GM12878 (cell line): ENCODE measurements at regions not wholly inside any gene's neighbourhood (a gene's known extent, or its start where the extent isn't known, plus 50 kb on each side); places are given as distances from the start of the nearest gene placed in this dataset.

ENCODE experiments used
- ATAC-seq: fragments of 200-7000 bp; cut with Tn5 transposase; 3 replicates; pipeline ENCODE4 v1.9.1; 2020; ENCODE audit warnings: mild to moderate bottlenecking, moderate library complexity
- BruUV-seq: library from RNA; stranded (reverse); fragments of 400-500 nt; replicated peaks from 2 replicates; lab custom pipeline; 2021; lab: Mats Ljungman, UMichigan
- CTCF ChIA-PET: fragments of 300-600 bp; sonication (Branson Sonifier 250); formaldehyde crosslinking; extraction: SDS; loops from one replicate; lab custom pipeline; 2021; ENCODE audit warnings: inconsistent platforms; lab: Yijun Ruan, JAX
- POLR2A ChIA-PET: fragments of 350-600 bp; formaldehyde crosslinking; extraction: SDS; loops from one replicate; lab custom pipeline; 2021; ENCODE audit warnings: inconsistent platforms; lab: Charles Lee
- RAD21 ChIA-PET: fragments of 300-600 bp; sonication (Branson Sonifier 250); formaldehyde crosslinking; loops from one replicate; lab custom pipeline; 2023; ENCODE audit warnings: antibody characterized with exemption; ENCODE audit not compliant: unreplicated experiment; lab: Charles Lee
- SMC1A ChIA-PET: fragments of 300-600 bp; sonication (Branson Sonifier 250); formaldehyde crosslinking; loops from one replicate; lab custom pipeline; 2023; ENCODE audit not compliant: unreplicated experiment, uncharacterized antibody; lab: Charles Lee
- DNase-seq: peaks from one replicate; pipeline ENCODE4 v3.0.0-alpha.2; 2011; ENCODE audit warnings: low read depth, low spot score
- FAIRE-seq: peaks from 3 replicates; lab custom pipeline; 2011; peaks lifted over from hg19 to GRCh38; lab: Jason Lieb, UNC
- H2AFZ ChIP-seq: 2 replicates; pipeline ENCODE4 v1.6.0; 2011; ENCODE audit warnings: low read depth, low read length, control low read depth; ENCODE audit not compliant: control insufficient read depth
- H3K27ac ChIP-seq: 2 replicates; pipeline ENCODE4 v1.5.1; 2011; ENCODE audit warnings: control low read depth; ENCODE audit not compliant: control insufficient read depth, insufficient read depth
- H3K27me3 ChIP-seq, 2 experiments: replicated peaks in 1 of 2; 2 replicates each; pipeline versions ENCODE4 v1.6.0 to v1.6.1; 2011; ENCODE audit warnings: low read length in 1 of 2; ENCODE audit not compliant: control insufficient read depth in 2 of 2, insufficient read depth in 2 of 2
- H3K36me3 ChIP-seq, 2 experiments: 2 replicates each; pipeline ENCODE4 v1.5.1; 2011; ENCODE audit warnings: low read length in 1 of 2; ENCODE audit not compliant: control insufficient read depth in 2 of 2, insufficient read depth in 2 of 2
- H3K4me1 ChIP-seq: 2 replicates; pipeline ENCODE4 v1.6.1; 2011; ENCODE audit warnings: mild to moderate bottlenecking, low read length, moderate library complexity, mixed read lengths; ENCODE audit not compliant: control insufficient read depth, insufficient read depth
- H3K4me2 ChIP-seq: 2 replicates; pipeline ENCODE4 v1.6.0; 2011; ENCODE audit warnings: control low read depth; ENCODE audit not compliant: control insufficient read depth, insufficient read depth
- H3K4me3 ChIP-seq: fragments of 200-600 bp; sonication (generic); 2 replicates; pipeline ENCODE4 v1.5.1; 2016
- H3K79me2 ChIP-seq: 2 replicates; pipeline ENCODE4 v1.6.0; 2011; ENCODE audit warnings: low read length; ENCODE audit not compliant: control insufficient read depth, insufficient read depth
- H3K9ac ChIP-seq: 2 replicates; pipeline ENCODE4 v1.8.0; 2011; ENCODE audit warnings: low read length, control low read depth, mixed read lengths; ENCODE audit not compliant: control insufficient read depth, insufficient read depth
- H3K9me3 ChIP-seq: replicated peaks from 3 replicates; pipeline ENCODE4 v1.5.1; 2011; ENCODE audit warnings: mild to moderate bottlenecking, low read length; ENCODE audit not compliant: control insufficient read depth, insufficient read depth
- H4K20me1 ChIP-seq: 2 replicates; pipeline ENCODE4 v1.6.0; 2011; ENCODE audit not compliant: control insufficient read depth, insufficient read depth
- ATF7 ChIP-seq: fragments of 450-650 bp; IDR thresholded peaks from 2 replicates; pipeline ENCODE4 v1.6.1; 2016; ENCODE audit warnings: low read depth, mild to moderate bottlenecking
- CBX5 ChIP-seq: sonication (generic); IDR thresholded peaks from 2 replicates; pipeline ENCODE4 v1.6.1; 2016; ENCODE audit warnings: low read depth, moderate library complexity, mild to moderate bottlenecking, inconsistent platforms
- CHD2 ChIP-seq: IDR thresholded peaks from 2 replicates; pipeline ENCODE4 v1.6.1; 2011; ENCODE audit warnings: low read depth, low read length, improper control_type of control experiment, borderline replicate concordance
- NBN ChIP-seq: fragments of 450-650 bp; IDR thresholded peaks from 2 replicates; pipeline ENCODE4 v1.6.1; 2016
- NFXL1 ChIP-seq: fragments of 450-650 bp; IDR thresholded peaks from 2 replicates; pipeline ENCODE4 v1.6.1; 2017; ENCODE audit warnings: antibody characterized with exemption, mild to moderate bottlenecking, borderline replicate concordance
- NFYA ChIP-seq: IDR thresholded peaks from 2 replicates; pipeline ENCODE4 v1.6.1; 2011; ENCODE audit warnings: low read depth, mild to moderate bottlenecking, low read length, improper control_type of control experiment, borderline replicate concordance
- POLR2AphosphoS2 ChIP-seq: IDR thresholded peaks from 2 replicates; pipeline ENCODE4 v1.6.1; 2011; ENCODE audit warnings: low read depth, mild to moderate bottlenecking, low read length, improper control_type of control experiment, moderate library complexity
- RAD51 ChIP-seq: fragments of 450-650 bp; IDR thresholded peaks from 2 replicates; pipeline ENCODE4 v1.6.1; 2016; ENCODE audit warnings: moderate library complexity, mild to moderate bottlenecking, inconsistent platforms
- RCOR1 ChIP-seq: conservative IDR thresholded peaks from 2 replicates; pipeline ENCODE4 v1.6.1; 2012; ENCODE audit warnings: low read depth, low read length, improper control_type of control experiment
- SP1 ChIP-seq: IDR thresholded peaks from one replicate; pipeline ENCODE4 v1.6.1; 2011; ENCODE audit warnings: low read depth, low read length
- SPI1 ChIP-seq: IDR thresholded peaks from 2 replicates; pipeline ENCODE4 v1.6.1; 2011; ENCODE audit warnings: low read depth, mild to moderate bottlenecking, low read length, moderate library complexity, borderline replicate concordance; ENCODE audit not compliant: insufficient read depth
- SUPT20H ChIP-seq: IDR thresholded peaks from 2 replicates; pipeline ENCODE4 v1.6.1; 2011; ENCODE audit warnings: low read depth, mild to moderate bottlenecking, low read length, moderate library complexity, borderline replicate concordance; ENCODE audit not compliant: control insufficient read depth
- WGBS: methylation state at CpG from one replicate; pipeline ENCODE4 v1.1.6; 2016; ENCODE audit warnings: low lambda C conversion rate; ENCODE audit not compliant: insufficient replicate concordance, insufficient coverage; ENCODE audit errors: missing lambda C conversion rate; 5-methylcytosine and 5-hydroxymethylcytosine counted together
- in situ Hi-C: fragments of 300-500 bp; cut with MboI; formaldehyde crosslinking; loops from 9 replicates; pipeline ENCODE4 v1.14.3; 2018; ENCODE audit warnings: mixed read lengths
- intact Hi-C: fragments of 100-400 bp; cut with micrococcal nuclease; formaldehyde crosslinking; loops from one replicate; pipeline ENCODE4 v1.14.2; 2022; ENCODE audit not compliant: unreplicated experiment
- TF ChIP-seq, protein P1 (sequence below): IDR thresholded peaks from 2 replicates; pipeline ENCODE4 v1.6.1; 2012; ENCODE audit warnings: low read depth, low read length, improper control_type of control experiment
- TF ChIP-seq, protein P2 (sequence below): IDR thresholded peaks from 2 replicates; pipeline ENCODE4 v1.6.1; 2011; ENCODE audit warnings: low read depth, low read length, improper control_type of control experiment, borderline replicate concordance
- TF ChIP-seq, protein P3 (sequence below): fragments of 150-350 bp; IDR thresholded peaks from 2 replicates; pipeline ENCODE4 v1.6.1; 2016; ENCODE audit warnings: low read depth, low read length

DNA sequence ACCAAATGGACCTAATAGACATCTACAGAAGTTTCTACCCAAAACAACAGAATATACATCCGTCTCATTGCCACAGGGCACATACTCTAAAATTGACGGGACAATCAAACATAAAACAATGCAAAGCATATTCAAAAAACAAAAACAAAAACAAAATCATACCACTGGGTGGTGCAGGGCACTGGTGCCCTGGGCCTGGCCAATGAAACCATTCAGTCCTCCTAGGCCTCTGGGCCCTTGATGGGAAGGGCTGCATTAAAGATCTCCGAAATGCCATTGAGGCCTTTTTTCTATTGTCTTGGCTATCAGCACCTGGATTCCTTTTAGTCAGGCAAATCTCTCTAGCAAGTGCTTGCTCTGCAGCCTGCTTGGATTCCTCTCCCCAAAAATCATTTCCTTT lies 213.9 kb upstream of the ZCCHC13 start (continued):
- TF ChIP-seq, protein P1, sequence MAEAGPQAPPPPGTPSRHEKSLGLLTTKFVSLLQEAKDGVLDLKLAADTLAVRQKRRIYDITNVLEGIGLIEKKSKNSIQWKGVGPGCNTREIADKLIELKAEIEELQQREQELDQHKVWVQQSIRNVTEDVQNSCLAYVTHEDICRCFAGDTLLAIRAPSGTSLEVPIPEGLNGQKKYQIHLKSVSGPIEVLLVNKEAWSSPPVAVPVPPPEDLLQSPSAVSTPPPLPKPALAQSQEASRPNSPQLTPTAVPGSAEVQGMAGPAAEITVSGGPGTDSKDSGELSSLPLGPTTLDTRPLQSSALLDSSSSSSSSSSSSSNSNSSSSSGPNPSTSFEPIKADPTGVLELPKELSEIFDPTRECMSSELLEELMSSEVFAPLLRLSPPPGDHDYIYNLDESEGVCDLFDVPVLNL, result no peak
- TF ChIP-seq NFXL1, result no peak

DNA sequence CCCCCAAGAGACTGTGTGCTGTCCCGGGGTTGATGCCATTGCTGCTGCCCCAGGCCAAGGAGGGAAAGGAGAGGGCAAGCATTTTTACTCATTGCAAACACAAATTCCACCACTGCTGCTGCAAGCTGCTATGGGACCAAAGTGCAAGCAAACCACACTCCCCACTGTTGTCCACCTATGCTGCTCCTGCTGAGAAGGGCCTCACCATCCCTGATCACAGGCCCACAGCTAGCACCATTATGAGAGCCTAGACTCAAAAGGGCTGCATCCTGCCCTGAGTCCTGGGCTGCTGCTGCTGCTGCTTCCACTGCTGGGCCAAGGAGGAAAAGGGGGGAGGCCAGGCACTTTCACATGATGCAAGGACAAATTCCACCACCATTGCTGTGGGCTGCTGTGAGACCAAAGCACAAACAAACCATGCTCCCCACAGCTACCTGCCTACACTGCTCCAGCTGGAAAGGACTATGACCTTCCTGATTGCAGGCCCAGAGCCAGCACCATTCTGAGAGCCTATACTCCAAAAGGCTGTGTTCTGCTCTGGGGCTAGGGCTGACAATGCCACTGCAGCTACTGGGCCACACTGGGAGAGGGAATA lies 218.2 kb upstream of the ZCCHC13 start:
- ChIA-PET CTCF (interaction anchor here (0.6 kb wide), 1 partner anchor 261 kb away, joined by 3 read pairs; no protein-coding TSS in a partner anchor), RAD21 (no interaction called here), SMC1A (no interaction called here), POLR2A (no interaction called here)
- H4K20me1 ChIP-seq, result no peaks in the 10 kb centered on the region
- no peaks in the 10 kb centered on the region for H3K4me1 ChIP-seq
- BruUV-seq, result no TSS peak
- no peaks in the 10 kb centered on the region for H3K79me2 ChIP-seq
- no peak for TF ChIP-seq SUPT20H
- TF ChIP-seq CBX5, result no peak
- TF ChIP-seq CHD2, result no peak
- no peak for TF ChIP-seq SPI1
- TF ChIP-seq RCOR1, result no peak
- no peak for TF ChIP-seq POLR2AphosphoS2
- TF ChIP-seq NFYA, result no peak
- TF ChIP-seq RAD51, result no peak
- TF ChIP-seq ATF7, result no peak
- TF ChIP-seq SP1, result no peak
- no peak for TF ChIP-seq NFXL1
- TF ChIP-seq, protein P2, sequence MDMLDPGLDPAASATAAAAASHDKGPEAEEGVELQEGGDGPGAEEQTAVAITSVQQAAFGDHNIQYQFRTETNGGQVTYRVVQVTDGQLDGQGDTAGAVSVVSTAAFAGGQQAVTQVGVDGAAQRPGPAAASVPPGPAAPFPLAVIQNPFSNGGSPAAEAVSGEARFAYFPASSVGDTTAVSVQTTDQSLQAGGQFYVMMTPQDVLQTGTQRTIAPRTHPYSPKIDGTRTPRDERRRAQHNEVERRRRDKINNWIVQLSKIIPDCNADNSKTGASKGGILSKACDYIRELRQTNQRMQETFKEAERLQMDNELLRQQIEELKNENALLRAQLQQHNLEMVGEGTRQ, result no peak
- TF ChIP-seq, protein P3, sequence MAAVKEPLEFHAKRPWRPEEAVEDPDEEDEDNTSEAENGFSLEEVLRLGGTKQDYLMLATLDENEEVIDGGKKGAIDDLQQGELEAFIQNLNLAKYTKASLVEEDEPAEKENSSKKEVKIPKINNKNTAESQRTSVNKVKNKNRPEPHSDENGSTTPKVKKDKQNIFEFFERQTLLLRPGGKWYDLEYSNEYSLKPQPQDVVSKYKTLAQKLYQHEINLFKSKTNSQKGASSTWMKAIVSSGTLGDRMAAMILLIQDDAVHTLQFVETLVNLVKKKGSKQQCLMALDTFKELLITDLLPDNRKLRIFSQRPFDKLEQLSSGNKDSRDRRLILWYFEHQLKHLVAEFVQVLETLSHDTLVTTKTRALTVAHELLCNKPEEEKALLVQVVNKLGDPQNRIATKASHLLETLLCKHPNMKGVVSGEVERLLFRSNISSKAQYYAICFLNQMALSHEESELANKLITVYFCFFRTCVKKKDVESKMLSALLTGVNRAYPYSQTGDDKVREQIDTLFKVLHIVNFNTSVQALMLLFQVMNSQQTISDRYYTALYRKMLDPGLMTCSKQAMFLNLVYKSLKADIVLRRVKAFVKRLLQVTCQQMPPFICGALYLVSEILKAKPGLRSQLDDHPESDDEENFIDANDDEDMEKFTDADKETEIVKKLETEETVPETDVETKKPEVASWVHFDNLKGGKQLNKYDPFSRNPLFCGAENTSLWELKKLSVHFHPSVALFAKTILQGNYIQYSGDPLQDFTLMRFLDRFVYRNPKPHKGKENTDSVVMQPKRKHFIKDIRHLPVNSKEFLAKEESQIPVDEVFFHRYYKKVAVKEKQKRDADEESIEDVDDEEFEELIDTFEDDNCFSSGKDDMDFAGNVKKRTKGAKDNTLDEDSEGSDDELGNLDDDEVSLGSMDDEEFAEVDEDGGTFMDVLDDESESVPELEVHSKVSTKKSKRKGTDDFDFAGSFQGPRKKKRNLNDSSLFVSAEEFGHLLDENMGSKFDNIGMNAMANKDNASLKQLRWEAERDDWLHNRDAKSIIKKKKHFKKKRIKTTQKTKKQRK, result no peak
- no peak for TF ChIP-seq NBN
- no peak overlapping the region for H2AFZ ChIP-seq
- DNase-seq (no peak), ATAC-seq (no peak), FAIRE-seq (no peak)
- WGBS, result 0% methylated on average over 1 of the region's 1 CpG
- H3K9ac ChIP-seq, result no peak overlapping the region
- in situ Hi-C loops (no loop called here), intact Hi-C loops (no loop called here)
- H3K4me2 ChIP-seq, result no peak overlapping the region
- H3K27me3 ChIP-seq, result no peaks in the 10 kb centered on the region
- no peak overlapping the region for H3K4me3 ChIP-seq
- no peak overlapping the region for H3K27ac ChIP-seq
- no peaks in the 10 kb centered on the region for H3K36me3 ChIP-seq
- H3K9me3 ChIP-seq, result no peaks in the 10 kb centered on the region; the same call in 2 of the 3 replicates
